Fibroblast of the conjunctiva (primary cell): ENCODE measurements at regions not wholly inside any gene's neighbourhood (a gene's known extent, or its start where the extent isn't known, plus 50 kb on each side); places are given as distances from the start of the nearest gene placed in this dataset.

Source experiments
- DNase-seq: peaks from one replicate; pipeline ENCODE4 v3.0.0-alpha.2; 2010; ENCODE audit warnings: low read depth

DNA sequence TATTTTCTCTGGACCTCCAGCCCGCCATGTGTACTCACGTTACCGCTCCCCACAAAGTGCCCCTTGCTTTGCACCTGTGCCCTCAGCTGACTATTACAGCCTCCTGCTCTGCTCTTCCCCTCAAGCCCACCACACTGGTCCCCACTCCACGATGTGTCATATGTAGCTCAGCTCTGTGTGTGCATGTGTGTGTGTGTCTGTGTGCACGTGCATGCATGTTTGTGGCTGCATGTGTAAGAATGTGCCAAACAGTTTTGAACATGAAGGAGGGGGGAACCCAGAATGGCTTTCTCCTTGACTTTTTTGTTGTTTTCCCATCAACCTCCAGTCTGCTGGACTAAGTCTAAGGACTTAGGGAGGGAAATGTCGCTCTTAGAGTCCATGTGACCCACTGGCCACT lies 54.8 kb upstream of the BTRC start:
- DNase-seq = no peak

DNA sequence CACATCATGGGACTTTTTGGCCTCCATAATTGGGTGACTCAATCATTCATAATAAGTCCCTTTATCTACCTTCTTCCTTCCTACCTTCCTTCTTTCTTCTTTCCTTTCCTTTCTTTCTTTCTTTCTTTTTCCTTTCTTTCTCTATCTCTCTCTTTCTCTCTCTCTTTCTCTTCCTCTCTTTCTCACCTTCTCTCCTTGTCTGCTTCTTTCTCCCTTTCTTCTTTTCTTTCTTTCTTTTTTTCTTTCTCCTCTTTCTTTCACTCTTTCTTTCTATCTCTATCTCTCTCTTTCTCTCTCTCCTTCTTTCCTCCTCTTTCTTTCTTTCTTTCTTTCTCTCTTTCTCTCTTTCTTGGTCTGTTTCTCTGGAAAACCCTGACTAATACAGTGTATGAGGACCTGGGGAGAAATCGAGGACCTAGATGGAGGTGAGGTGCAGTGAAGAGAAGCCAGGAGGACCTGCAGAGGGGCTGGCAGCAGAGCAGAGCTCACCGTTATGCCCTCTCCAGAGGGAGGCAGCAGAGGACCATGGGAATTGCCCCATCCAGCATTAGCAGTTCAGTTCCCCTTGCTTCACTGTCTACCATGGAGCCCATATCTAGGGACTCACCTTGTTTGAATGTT lies 52.7 kb upstream of the BTRC start:
- DNase-seq = no peak

DNA sequence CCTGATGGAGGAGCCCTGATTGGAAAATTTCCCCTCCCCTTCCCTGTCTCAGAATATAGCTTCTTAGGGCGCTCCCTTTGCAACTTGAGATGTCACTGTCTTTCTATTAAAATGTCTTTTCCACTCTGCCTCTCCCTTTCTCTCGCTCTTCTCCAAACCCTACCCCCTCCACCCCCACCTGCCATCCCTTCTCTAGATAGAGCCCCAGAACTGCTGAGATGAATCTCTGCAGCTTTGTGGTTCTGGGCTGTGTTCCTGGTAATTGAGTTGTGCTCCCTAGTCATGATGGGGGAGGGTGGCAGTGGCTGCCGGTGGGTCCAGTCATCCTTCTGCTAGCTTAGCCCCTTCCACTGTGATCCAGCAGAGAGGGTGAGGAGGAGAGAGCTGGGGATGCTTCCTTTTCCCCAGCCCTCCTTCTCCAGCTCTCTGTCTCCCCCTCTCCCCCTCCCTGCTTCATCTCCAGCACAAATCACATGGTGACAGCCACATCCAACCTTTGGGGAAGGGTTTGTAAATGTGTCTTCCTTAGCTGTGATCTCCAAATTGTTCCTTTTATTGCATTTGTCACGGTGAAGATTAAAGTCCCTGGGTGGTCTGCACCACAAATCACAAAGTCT lies 50.8 kb upstream of the BTRC start:
- DNase-seq = no peak
